ENCODE measurements at regions not wholly inside any gene's neighbourhood (a gene's known extent, or its start where the extent isn't known, plus 50 kb on each side); places are given as distances from the start of the nearest gene placed in this dataset.

DNA sequence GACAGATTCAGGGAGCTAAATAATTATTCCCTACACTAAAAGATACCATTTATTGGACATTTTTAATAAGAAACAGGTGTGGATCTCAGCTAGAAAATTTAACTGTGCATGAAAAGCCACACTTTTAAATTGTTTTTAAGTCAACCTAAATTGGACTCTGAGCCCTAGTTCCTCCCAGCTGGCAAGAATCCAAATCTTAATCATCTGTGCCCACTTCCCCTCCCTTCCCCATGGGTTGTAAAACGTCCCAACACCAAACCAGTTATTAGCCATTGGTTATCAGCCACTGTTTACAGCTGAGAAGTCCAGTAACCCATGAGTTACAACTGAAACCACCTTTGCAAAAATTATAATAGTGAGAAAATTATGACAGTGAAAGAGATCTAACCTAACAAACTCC, 125.6 kb upstream of the S100G start:
- Histone ChIP-seq H3K36me3 (no peaks in the 10 kb centered on the region), H3K4me1 (no peaks in the 10 kb centered on the region), H4K20me1 (no peaks in the 10 kb centered on the region), H3K4me2 (no peak overlapping the region), H3K4me3 (no peak overlapping the region), H3K9me3 (replicated peaks in 1 of 11) (peaks cover 27 to 50% (median 37%) of the 10 kb centered on the region in 11 experiments), H3K27me3 (peaks cover 73 to 100% (median 98%) of the 10 kb centered on the region in 11 experiments), H3K9ac (no peak overlapping the region), H3K27ac (no peak overlapping the region)
- TF ChIP-seq Cebpa-rat (IDR thresholded peaks at IDR 0.05): no peak

DNA sequence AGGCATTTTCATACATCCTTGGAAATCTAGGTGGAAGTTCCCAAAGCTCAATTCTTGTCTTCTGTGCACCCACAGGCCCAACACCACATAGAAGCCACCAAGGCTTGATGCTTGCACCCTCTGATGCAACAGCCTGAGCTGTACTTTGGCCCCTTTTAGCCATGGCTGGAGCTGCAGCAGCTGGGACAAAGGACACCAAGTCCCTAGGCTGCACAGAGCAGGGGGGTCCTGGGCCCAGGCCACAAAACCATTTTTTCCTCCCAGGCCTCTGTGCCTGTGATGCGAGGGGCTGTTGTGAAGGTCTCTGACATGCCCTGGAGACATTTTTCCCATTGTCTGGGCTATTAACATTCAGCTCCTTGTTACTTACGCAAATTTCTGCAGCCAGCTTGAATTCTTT, 124.0 kb upstream of the S100G start:
- H3K4me3 ChIP-seq: peak overlapping the region in 1 of 10 experiments; percentile 4; a peak in 1 of 20 replicates
- H4K20me1 ChIP-seq: no peaks in the 10 kb centered on the region
- H3K9me3 ChIP-seq (replicated peaks in 1 of 11): peaks cover 27 to 52% (median 37%) of the 10 kb centered on the region in 11 experiments
- H3K4me2 ChIP-seq: no peak overlapping the region
- H3K9ac ChIP-seq: no peak overlapping the region
- no peaks in the 10 kb centered on the region for H3K36me3 ChIP-seq
- no peak overlapping the region for H3K27ac ChIP-seq
- H3K4me1 ChIP-seq: no peaks in the 10 kb centered on the region
- H3K27me3 ChIP-seq: peaks cover 86 to 100% (median 98%) of the 10 kb centered on the region in 11 experiments
- TF ChIP-seq Cebpa-rat (IDR thresholded peaks at IDR 0.05): no peak

- Histone ChIP-seq H3K27ac (no peak overlapping the region), H3K27me3 (peaks cover 89 to 100% (median 100%) of the 10 kb centered on the region in 11 experiments), H3K9ac (no peak overlapping the region), H3K4me2 (no peak overlapping the region), H4K20me1 (no peaks in the 10 kb centered on the region; a peak in 1 of 22 replicates), H3K36me3 (no peaks in the 10 kb centered on the region), H3K9me3 (replicated peaks in 1 of 11) (peaks cover 27 to 52% (median 35%) of the 10 kb centered on the region in 11 experiments), H3K4me1 (no peaks in the 10 kb centered on the region), H3K4me3 (no peak overlapping the region)
- TF ChIP-seq Cebpa-rat (IDR thresholded peaks at IDR 0.05): no peak
These were observed 121.3 kb upstream of the S100G start for GRCh38 chrX:16528620-16529019.

All from BLaER1 treated with 17β-estradiol and CSF1 and Interleukin-3, amounts not matched to agents 10 nM and 100 nM (cell line).